ENCODE measurements at regions not wholly inside any gene's neighbourhood (a gene's known extent, or its start where the extent isn't known, plus 50 kb on each side); places are given as distances from the start of the nearest gene placed in this dataset.
"Not testable (repeated sequence)": the region's sequence is repeated elsewhere in the genome, so short reads cannot be mapped to it uniquely, and the experiment has no call there.

- DNase-seq = no peak
Observed at GRCh38 chr22:17318817-17319216, 50.4 kb upstream of the CECR2 start.

- no peak for DNase-seq
Observed at GRCh38 chr22:17315310-17315709, 54.0 kb upstream of the CECR2 start.

GRCh38 chr22:17314487-17314886 is 54.8 kb upstream of the CECR2 start:
- DNase-seq = no peak

GRCh38 chr22:17313626-17314025 is 55.6 kb upstream of the CECR2 start:
- no peak for DNase-seq

- no peak for DNase-seq
Observed at GRCh38 chr22:17307566-17307965, 61.7 kb upstream of the CECR2 start.

GRCh38 chr22:17305076-17305475 is 64.2 kb upstream of the CECR2 start:
- DNase-seq = no peak

GRCh38 chr22:17303840-17304779 is 65.2 kb upstream of the CECR2 start:
- DNase-seq = peak; percentile 64

GRCh38 chr22:17303441-17303839 is 65.8 kb upstream of the CECR2 start:
- no peak for DNase-seq

- no peak for DNase-seq
Observed at GRCh38 chr22:17302616-17303015, 66.6 kb upstream of the CECR2 start.

- no peak for DNase-seq
Observed at GRCh38 chr22:17300926-17301325, 68.3 kb upstream of the CECR2 start.

- DNase-seq = not testable (repeated sequence)
Observed at GRCh38 chr22:17298805-17299502, 70.3 kb upstream of the CECR2 start.

GRCh38 chr22:17285656-17286055 is 66.4 kb upstream of the ADA2 start:
- DNase-seq = no peak

GRCh38 chr22:17284888-17285287 is 65.7 kb upstream of the ADA2 start:
- DNase-seq = no peak

- no peak for DNase-seq
Observed at GRCh38 chr22:17284466-17284865, 65.2 kb upstream of the ADA2 start.

GRCh38 chr22:17283865-17284264 is 64.6 kb upstream of the ADA2 start:
- not testable (repeated sequence) for DNase-seq

GRCh38 chr22:17283423-17283822 is 64.2 kb upstream of the ADA2 start:
- no peak for DNase-seq

GRCh38 chr22:17281440-17281841 is 62.2 kb upstream of the ADA2 start:
- DNase-seq = no peak

- DNase-seq = no peak
Observed at GRCh38 chr22:17281026-17281425, 61.8 kb upstream of the ADA2 start.

- DNase-seq = no peak
Observed at GRCh38 chr22:17272511-17272991, 53.3 kb upstream of the ADA2 start.

GRCh38 chr22:17271711-17272451 is 52.6 kb upstream of the ADA2 start:
- DNase-seq = no peak

GRCh38 chr22:17269607-17270261 is 50.5 kb upstream of the ADA2 start:
- DNase-seq = no peak

- no peak for DNase-seq
Observed at GRCh38 chr22:17269224-17269606, 50.0 kb upstream of the ADA2 start.

All from central memory CD4-positive, alpha-beta T cell (primary cell).